H1 (cell line): ENCODE measurements at regions not wholly inside any gene's neighbourhood (a gene's known extent, or its start where the extent isn't known, plus 50 kb on each side); places are given as distances from the start of the nearest gene placed in this dataset.

Experiments used
- CTCF ChIA-PET: fragments of 300-600 bp; sonication (Branson Sonifier 250); formaldehyde crosslinking; loops from one replicate; lab custom pipeline; 2021; ENCODE audit not compliant: partially characterized antibody; lab: Charles Lee
- POLR2A ChIA-PET: fragments of 300-600 bp; sonication (Branson Sonifier 250); formaldehyde crosslinking; loops from one replicate; lab custom pipeline; 2021; ENCODE audit warnings: inconsistent platforms; ENCODE audit not compliant: partially characterized antibody; lab: Charles Lee
- DNase-seq, 2 experiments: peaks; one replicate each; pipeline versions ENCODE4 v3.0.0 to v3.0.0-alpha.2; 2010 to 2022; ENCODE audit warnings: low spot score in 2 of 2, low read depth in 1 of 2, mixed read lengths in 1 of 2
- FAIRE-seq: peaks from 2 replicates; lab custom pipeline; 2011; peaks lifted over from hg19 to GRCh38; lab: Jason Lieb, UNC
- H2AFZ ChIP-seq: 2 replicates; pipeline ENCODE4 v1.8.1; 2012; ENCODE audit warnings: low read length, inconsistent platforms
- H2AK5ac ChIP-seq: 2 replicates; pipeline ENCODE4 v1.6.1; 2013; ENCODE audit warnings: low read depth, low read length
- H2BK120ac ChIP-seq: replicated peaks from 2 replicates; pipeline ENCODE3; 2013; ENCODE audit warnings: low read depth, low read length, inconsistent platforms
- H2BK12ac ChIP-seq: 2 replicates; pipeline ENCODE4 v1.6.1; 2013; ENCODE audit warnings: low read depth, low read length
- H2BK15ac ChIP-seq: 2 replicates; pipeline ENCODE4 v1.6.1; 2013; ENCODE audit warnings: low read length
- H2BK20ac ChIP-seq: 2 replicates; pipeline ENCODE4 v1.6.1; 2013; ENCODE audit warnings: low read length
- H2BK5ac ChIP-seq: 2 replicates; pipeline ENCODE4 v1.6.1; 2013; ENCODE audit warnings: low read depth, low read length
- H3K14ac ChIP-seq: 2 replicates; pipeline ENCODE4 v1.6.1; 2013; ENCODE audit warnings: inconsistent platforms; ENCODE audit not compliant: insufficient read length
- H3K18ac ChIP-seq: 2 replicates; pipeline ENCODE4 v1.6.1; 2013; ENCODE audit warnings: low read length; ENCODE audit errors: extremely low read depth
- H3K23ac ChIP-seq: 2 replicates; pipeline ENCODE4 v1.6.1; 2013; ENCODE audit warnings: inconsistent platforms; ENCODE audit not compliant: insufficient read length
- H3K23me2 ChIP-seq: 2 replicates; pipeline ENCODE4 v1.6.1; 2013; ENCODE audit warnings: low read depth, low read length
- H3K27ac ChIP-seq: 2 replicates; pipeline ENCODE4 v1.6.1; 2011; ENCODE audit warnings: low read depth, low read length, inconsistent platforms
- H3K27me3 ChIP-seq, 4 experiments: replicated peaks in 1 of 4; 1 replicate in 1 of 4; 2 replicates in 3 of 4; pipeline versions ENCODE4 v1.6.1 to v1.8.1; 2011 to 2013; ENCODE audit warnings: low read length in 3 of 4, mild to moderate bottlenecking in 3 of 4, inconsistent platforms in 2 of 4, mixed read lengths in 2 of 4, moderate library complexity in 1 of 4; ENCODE audit not compliant: control insufficient read depth in 3 of 4, insufficient read depth in 3 of 4; ENCODE audit errors: extremely low read depth in 1 of 4
- H3K36me3 ChIP-seq, 4 experiments: 2 replicates each; pipeline versions ENCODE4 v1.6.1 to v1.8.1; 2011 to 2013; ENCODE audit warnings: mild to moderate bottlenecking in 4 of 4, low read length in 3 of 4, moderate library complexity in 2 of 4, control low read depth in 1 of 4, inconsistent platforms in 1 of 4; ENCODE audit not compliant: insufficient read depth in 4 of 4, control insufficient read depth in 2 of 4
- H3K4ac ChIP-seq: replicated peaks from 2 replicates; pipeline ENCODE3; 2013; ENCODE audit warnings: low read length, low read depth, mixed read lengths, inconsistent platforms; ENCODE audit not compliant: insufficient read length
- H3K4me1 ChIP-seq, 4 experiments: replicated peaks in 1 of 4; 1 replicate in 1 of 4; 2 replicates in 3 of 4; pipeline versions ENCODE4 v1.6.1 to v1.8.1; 2011 to 2013; ENCODE audit warnings: low read length in 3 of 4, inconsistent platforms in 2 of 4, mixed read lengths in 1 of 4; ENCODE audit not compliant: insufficient read depth in 4 of 4, control insufficient read depth in 3 of 4
- H3K4me2 ChIP-seq, 2 experiments: 2 replicates each; pipeline versions ENCODE4 v1.6.1 to v1.8.1; 2011 to 2013; ENCODE audit warnings: low read depth in 2 of 2, low read length in 2 of 2, control low read depth in 1 of 2, inconsistent platforms in 1 of 2, mild to moderate bottlenecking in 1 of 2; ENCODE audit not compliant: insufficient read depth in 1 of 2
- H3K4me3 ChIP-seq, 4 experiments: fragments of 200-600, 300-600 bp in 1 of 4; sonication (generic), shearing (Covaris generic), sonication (Bioruptor Twin) in 1 of 4; 2 replicates each; pipeline versions ENCODE4 v1.5.1 to v1.8.1; 2011 to 2016; ENCODE audit warnings: low read length in 4 of 4, low read depth in 3 of 4, control low read depth in 2 of 4, inconsistent platforms in 2 of 4, mild to moderate bottlenecking in 2 of 4, mixed read lengths in 1 of 4, moderate library complexity in 1 of 4; ENCODE audit not compliant: insufficient read depth in 2 of 4; ENCODE audit errors: extremely low read depth in 1 of 4
- H3K56ac ChIP-seq: replicated peaks from 2 replicates; pipeline ENCODE3; 2013; ENCODE audit warnings: low read depth, mild to moderate bottlenecking, mixed read lengths, low read length, inconsistent platforms; ENCODE audit not compliant: insufficient read length
- H3K79me1 ChIP-seq: 2 replicates; pipeline ENCODE4 v1.6.1; 2013; ENCODE audit warnings: low read depth, low read length, control low read depth
- H3K79me2 ChIP-seq, 2 experiments: 2 replicates each; pipeline versions ENCODE4 v1.6.1 to v1.8.1; 2012 to 2013; ENCODE audit warnings: low read length in 2 of 2, mild to moderate bottlenecking in 2 of 2, inconsistent platforms in 1 of 2; ENCODE audit not compliant: insufficient read depth in 2 of 2, control insufficient read depth in 1 of 2
- H3K9ac ChIP-seq, 4 experiments: replicated peaks in 1 of 4; 1 replicate in 1 of 4; 2 replicates in 3 of 4; pipeline versions ENCODE4 v1.6.1 to v1.8.1; 2011 to 2013; ENCODE audit warnings: low read depth in 3 of 4, low read length in 3 of 4, control low read depth in 2 of 4, mild to moderate bottlenecking in 2 of 4, moderate library complexity in 2 of 4, inconsistent platforms in 1 of 4; ENCODE audit errors: extremely low read depth in 1 of 4
- H3K9me3 ChIP-seq, 2 experiments: 2 replicates each; pipeline versions ENCODE4 v1.6.1 to v1.8.1; 2012 to 2013; ENCODE audit warnings: mild to moderate bottlenecking in 2 of 2, moderate library complexity in 2 of 2, control low read depth in 1 of 2, inconsistent platforms in 1 of 2, low read depth in 1 of 2, low read length in 1 of 2, mixed read lengths in 1 of 2; ENCODE audit not compliant: insufficient read depth in 2 of 2
- H4K20me1 ChIP-seq, 2 experiments: replicated peaks in 1 of 2; 2 replicates each; pipeline versions ENCODE3 to v1.8.1; 2011 to 2013; ENCODE audit warnings: inconsistent platforms in 2 of 2, low read length in 2 of 2, mild to moderate bottlenecking in 1 of 2; ENCODE audit not compliant: insufficient read depth in 2 of 2, control insufficient read depth in 1 of 2
- H4K5ac ChIP-seq: 2 replicates; pipeline ENCODE4 v1.6.1; 2013; ENCODE audit warnings: low read length, low read depth, mixed read lengths, inconsistent platforms; ENCODE audit not compliant: insufficient read length
- H4K8ac ChIP-seq: 2 replicates; pipeline ENCODE4 v1.8.0; 2013; ENCODE audit warnings: mild to moderate bottlenecking, moderate library complexity, low read length, inconsistent platforms; ENCODE audit not compliant: insufficient read depth; ENCODE audit errors: extremely low read depth
- H4K91ac ChIP-seq: replicated peaks from 2 replicates; pipeline ENCODE3; 2013; ENCODE audit warnings: low read length, mixed read lengths, inconsistent platforms; ENCODE audit not compliant: insufficient read length
- CBX5 ChIP-seq: fragments of 300-800, 300-1000 bp; sonication (generic); IDR thresholded peaks from 2 replicates; pipeline ENCODE4 v1.7.1; 2016; ENCODE audit warnings: antibody characterized with exemption, low read length, low read depth
- FOSL1 ChIP-seq: IDR thresholded peaks from 2 replicates; pipeline ENCODE4 v1.6.1; 2011; ENCODE audit warnings: mild to moderate bottlenecking, low read depth, low read length, moderate library complexity; ENCODE audit not compliant: insufficient read depth
- HDAC2 ChIP-seq, 2 experiments: fragments of 300-600 bp in 1 of 2; sonication (generic) in 1 of 2; IDR thresholded peaks; 2 replicates each; pipeline ENCODE4 v1.6.1; 2011 to 2012; ENCODE audit warnings: low read depth in 2 of 2, low read length in 2 of 2, mild to moderate bottlenecking in 2 of 2, moderate library complexity in 2 of 2, borderline replicate concordance in 1 of 2, inconsistent platforms in 1 of 2
- KDM1A ChIP-seq: fragments of 200-600, 300-600 bp; sonication (generic); IDR thresholded peaks from 2 replicates; pipeline ENCODE4 v1.7.1; 2016; ENCODE audit warnings: mild to moderate bottlenecking, low read length, borderline replicate concordance
- KDM5A ChIP-seq: fragments of 200-600 bp; IDR thresholded peaks from 2 replicates; pipeline ENCODE4 v1.7.1; 2012; ENCODE audit warnings: mild to moderate bottlenecking, low read length, inconsistent platforms, mixed read lengths
- NANOG ChIP-seq: IDR thresholded peaks from 2 replicates; pipeline ENCODE4 v1.6.1; 2011; ENCODE audit warnings: low read length, low read depth, mild to moderate bottlenecking, inconsistent platforms; ENCODE audit not compliant: insufficient read depth, poor library complexity, severe bottlenecking
- NRF1 ChIP-seq: IDR thresholded peaks from 2 replicates; pipeline ENCODE4 v1.6.1; 2011; ENCODE audit warnings: mild to moderate bottlenecking, low read depth, low read length, improper control_type of control experiment
- PHF8 ChIP-seq: fragments of 200-600 bp; sonication (generic); conservative IDR thresholded peaks from 2 replicates; pipeline ENCODE4 v1.7.1; 2012; ENCODE audit warnings: low read depth, mild to moderate bottlenecking, inconsistent platforms, low read length, moderate library complexity

DNA sequence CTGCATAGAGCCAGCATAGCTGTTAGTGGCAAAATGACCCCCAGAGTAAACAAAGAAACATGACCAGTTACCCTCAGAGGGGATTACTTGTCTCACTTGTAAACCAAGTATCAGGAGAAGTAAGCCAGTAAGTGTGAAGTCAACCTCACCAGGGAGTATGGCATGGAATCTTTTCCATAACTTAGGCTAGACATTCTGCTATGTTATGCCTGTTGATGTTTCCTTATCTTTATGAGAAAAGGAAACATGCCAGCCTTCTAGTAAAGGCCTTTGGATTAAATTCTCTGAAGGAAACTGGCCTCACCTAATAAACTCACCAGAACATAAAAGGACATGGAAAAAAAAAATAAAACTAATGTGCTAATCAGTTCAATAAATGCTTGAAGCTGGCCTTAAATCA, 87.7 kb downstream of the SEM1 start:
- Histone ChIP-seq H3K4me1 (peaks cover 0 to 5% (median 2%) of the 10 kb centered on the region in 4 experiments; a peak in 4 of 7 replicates), H3K36me3 (no peaks in the 10 kb centered on the region), H4K91ac (no peak overlapping the region), H3K4me2 (no peak overlapping the region), H3K4ac (no peak overlapping the region), H2BK120ac (no peak overlapping the region), H3K18ac (no peak overlapping the region), H2BK12ac (no peak overlapping the region), H3K14ac (no peak overlapping the region), H4K20me1 (no peaks in the 10 kb centered on the region), H3K27ac (no peak overlapping the region), H2AFZ (no peak overlapping the region), H2BK15ac (no peak overlapping the region), H3K79me2 (no peaks in the 10 kb centered on the region), H4K8ac (no peak overlapping the region), H2BK5ac (no peak overlapping the region), H3K79me1 (no peaks in the 10 kb centered on the region), H3K56ac (no peak overlapping the region), H3K23ac (no peak overlapping the region), H3K9me3 (no peaks in the 10 kb centered on the region), H2BK20ac (no peak overlapping the region), H3K4me3 (no peak overlapping the region), H3K23me2 (no peaks in the 10 kb centered on the region), H3K9ac (no peak overlapping the region), H2AK5ac (no peak overlapping the region), H4K5ac (no peak overlapping the region), H3K27me3 (no peaks in the 10 kb centered on the region)
- DNase-seq (no peak), FAIRE-seq (no peak)
- ChIA-PET POLR2A (no interaction called here), CTCF (interaction anchor here (1.5 kb wide), 1 partner anchor 26 kb away, joined by 4 read pairs; no protein-coding TSS in a partner anchor)
- TF ChIP-seq FOSL1 (no peak), PHF8 (no peak), HDAC2 (IDR thresholded peaks at IDR 0.05; ENCODE audit: borderline replicate concordance in 1 of 2, low read depth in 2 of 2, low read length in 2 of 2) (no peak), CBX5 (no peak), NRF1 (no peak), KDM5A (no peak), NANOG (no peak), KDM1A (no peak)
